T-cell (primary cell): ENCODE measurements at regions not wholly inside any gene's neighbourhood (a gene's known extent, or its start where the extent isn't known, plus 50 kb on each side); places are given as distances from the start of the nearest gene placed in this dataset.

Experiments used
- ATAC-seq, 4 experiments: fragments of 200-7000 bp in 3 of 4; fragments of 150-1000 bp in 1 of 4; cut with Tn5 transposase; replicated peaks in 1 of 4; 1 replicate in 3 of 4; 2 replicates in 1 of 4; pipeline ENCODE4 v1.10.0; 2021; ENCODE audit warnings: moderate library complexity in 3 of 4, mild to moderate bottlenecking in 2 of 4, moderate number of reproducible peaks in 1 of 4
- CTCF ChIA-PET, 2 donors: fragments of 300-600 bp; sonication (Branson Sonifier 250); formaldehyde crosslinking; loops; one replicate each; lab custom pipeline; 2022; ENCODE audit warnings: antibody characterized with exemption in 2 of 2; lab: Charles Lee
- POLR2A ChIA-PET, 2 donors: fragments of 300-600 bp; sonication (Branson Sonifier 250); formaldehyde crosslinking; loops; one replicate each; lab custom pipeline; 2022; ENCODE audit warnings: antibody characterized with exemption in 2 of 2; lab: Charles Lee
- DNase-seq, 35 experiments: peaks; one replicate each; pipeline versions ENCODE4 v3.0.0 to v3.0.0-alpha.2; 2013 to 2023
- H3K27ac ChIP-seq: one replicate; pipeline ENCODE4 v1.5.1; 2013; ENCODE audit warnings: low read length
- H3K27me3 ChIP-seq, 2 experiments: replicated peaks in 1 of 2; 1 replicate in 1 of 2; 2 replicates in 1 of 2; pipeline versions ENCODE4 v1.6.1 to v1.7.0; 2013; ENCODE audit warnings: low read length in 1 of 2, mixed read lengths in 1 of 2; ENCODE audit not compliant: control insufficient read depth in 2 of 2, insufficient read depth in 2 of 2; ENCODE audit errors: extremely low read depth in 1 of 2
- H3K36me3 ChIP-seq, 2 donors: 1 replicate in 1 of 2; 2 replicates in 1 of 2; pipeline versions ENCODE4 v1.6.1 to v1.7.0; 2013; ENCODE audit warnings: low read length in 1 of 2; ENCODE audit not compliant: control insufficient read depth in 2 of 2, insufficient read depth in 1 of 2; ENCODE audit errors: extremely low read depth in 1 of 2
- H3K4me1 ChIP-seq, 2 experiments: 1 replicate in 1 of 2; 2 replicates in 1 of 2; pipeline versions ENCODE4 v1.6.1 to v1.7.0; 2013; ENCODE audit warnings: low read length in 2 of 2, mixed read lengths in 1 of 2; ENCODE audit not compliant: insufficient read depth in 2 of 2, control insufficient read depth in 1 of 2; ENCODE audit errors: extremely low read depth in 1 of 2
- H3K4me3 ChIP-seq, 2 donors: 1 replicate in 1 of 2; 2 replicates in 1 of 2; pipeline versions ENCODE4 v1.5.1 to v1.7.0; 2013; ENCODE audit warnings: mild to moderate bottlenecking in 2 of 2, low read length in 1 of 2, moderate library complexity in 1 of 2; ENCODE audit not compliant: control insufficient read depth in 1 of 2; ENCODE audit errors: extremely low read depth in 1 of 2
- H3K9me3 ChIP-seq: 2 replicates; pipeline ENCODE4 v1.7.0; 2013
- H3K27ac Mint-ChIP-seq, 2 donors: one replicate each; pipeline ENCODE4 v1.8.0; 2020 to 2021; ENCODE audit warnings: mild to moderate bottlenecking in 2 of 2, mixed read lengths in 2 of 2
- H3K27me3 Mint-ChIP-seq, 2 donors: one replicate each; pipeline ENCODE4 v1.8.0; 2021 to 2022; ENCODE audit warnings: mixed read lengths in 2 of 2
- H3K36me3 Mint-ChIP-seq: one replicate; pipeline ENCODE4 v1.8.0; 2021; ENCODE audit warnings: mixed read lengths
- H3K4me1 Mint-ChIP-seq, 3 donors: one replicate each; pipeline ENCODE4 v1.8.0; 2020 to 2022; ENCODE audit warnings: mixed read lengths in 3 of 3, mild to moderate bottlenecking in 1 of 3
- H3K4me3 Mint-ChIP-seq, 3 donors: one replicate each; pipeline ENCODE4 v1.8.0; 2020 to 2022; ENCODE audit warnings: mild to moderate bottlenecking in 3 of 3, mixed read lengths in 3 of 3, moderate library complexity in 3 of 3
- H3K9me3 Mint-ChIP-seq, 3 donors: one replicate each; pipeline ENCODE4 v1.8.0; 2020 to 2022; ENCODE audit warnings: mixed read lengths in 3 of 3
- WGBS: methylation state at CpG from one replicate; pipeline ENCODE4 v1.1.5; 2013; ENCODE audit warnings: missing lambda C conversion rate; ENCODE audit not compliant: insufficient coverage; 5-methylcytosine and 5-hydroxymethylcytosine counted together

DNA sequence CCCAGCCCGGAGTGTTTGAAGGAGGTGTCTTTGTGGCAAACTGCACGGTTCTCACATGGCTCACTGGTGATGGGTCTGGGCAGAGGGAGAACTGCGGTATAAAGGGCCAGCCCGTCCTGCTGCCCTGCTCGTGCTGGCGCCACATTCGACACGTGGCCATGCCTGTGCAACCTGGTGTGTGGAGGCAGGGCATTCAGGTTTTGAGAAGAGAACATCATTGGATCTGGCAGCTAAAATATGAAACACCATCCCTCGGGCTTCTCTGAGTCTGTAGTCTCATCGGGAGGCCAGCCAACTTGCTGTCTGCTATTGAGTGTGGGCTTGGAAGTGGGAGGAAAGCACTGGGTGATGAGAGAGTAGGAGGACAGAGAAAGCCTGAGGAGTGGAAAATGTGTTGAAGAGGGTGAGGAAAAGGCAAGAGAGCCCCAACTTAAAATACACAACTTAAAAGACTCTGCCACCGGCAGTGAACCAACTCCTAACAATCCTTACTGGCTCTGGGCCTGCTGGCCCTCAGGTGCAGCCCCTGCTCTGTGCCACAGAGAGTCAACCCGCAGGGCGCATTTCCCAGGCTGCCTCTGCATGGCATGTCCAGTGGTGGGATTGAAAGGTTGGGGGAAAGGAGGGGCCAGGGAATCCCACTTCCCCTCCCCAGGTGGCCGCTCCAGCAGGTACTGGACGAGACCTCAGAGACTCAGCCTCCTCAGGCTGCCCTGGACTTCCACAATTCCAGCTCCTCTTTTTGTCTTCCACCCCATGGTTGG lies 112.7 kb upstream of the DLX2 start:
- Mint-ChIP-seq H3K4me1 (peaks cover 26 to 44% (median 36%) of the 10 kb centered on the region in 3 donors), H3K27me3 (no peaks in the 10 kb centered on the region), H3K27ac (no peak overlapping the region), H3K4me3 (no peak overlapping the region), H3K36me3 (no peaks in the 10 kb centered on the region), H3K9me3 (no peaks in the 10 kb centered on the region)
- Histone ChIP-seq H3K27me3 (no peaks in the 10 kb centered on the region), H3K27ac (no peak overlapping the region), H3K4me1 (peaks cover 9 to 21% of the 10 kb centered on the region in 2 experiments), H3K36me3 (no peaks in the 10 kb centered on the region), H3K4me3 (no peak overlapping the region), H3K9me3 (no peaks in the 10 kb centered on the region)
- WGBS: 87% methylated on average over 9 of the region's 15 CpGs
- POLR2A ChIA-PET: interaction anchor here in 1 of 2 donors (0.7 kb wide), 1 partner anchor 10 kb away, joined by 3 read pairs; no protein-coding TSS in a partner anchor
- no peak for DNase-seq
- no peak for ATAC-seq
- CTCF ChIA-PET: interaction anchor here in 1 of 2 donors (0.5 to 0.6 kb wide), 2 partner anchors 462 to 1235 kb away, joined by 3 read pairs; no protein-coding TSS in a partner anchor

DNA sequence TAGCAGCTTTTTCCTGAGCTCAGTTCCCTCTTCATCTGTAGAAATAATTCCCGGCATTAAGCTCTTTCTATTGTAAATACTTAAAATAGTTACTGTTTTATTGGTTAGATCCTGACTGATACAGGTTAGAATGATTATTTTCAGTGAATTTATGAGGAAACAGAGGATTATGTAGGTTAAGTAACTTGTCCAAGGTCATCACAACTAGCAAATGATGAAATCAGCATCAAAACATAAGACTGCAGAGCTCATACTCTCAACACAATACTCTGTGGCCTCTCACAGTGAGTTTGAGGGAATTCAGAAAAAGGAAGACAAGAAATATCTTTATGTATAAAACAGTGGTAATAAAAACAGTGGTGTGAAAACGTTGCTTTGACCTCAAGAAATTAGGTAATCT lies 113.2 kb upstream of the DLX2 start:
- Mint-ChIP-seq H3K27me3 (no peaks in the 10 kb centered on the region), H3K36me3 (no peaks in the 10 kb centered on the region), H3K4me3 (no peak overlapping the region), H3K27ac (no peak overlapping the region), H3K9me3 (no peaks in the 10 kb centered on the region), H3K4me1 (peaks cover 25 to 49% (median 40%) of the 10 kb centered on the region in 3 donors)
- Histone ChIP-seq H3K27me3 (no peaks in the 10 kb centered on the region), H3K36me3 (no peaks in the 10 kb centered on the region), H3K4me3 (no peak overlapping the region), H3K27ac (no peak overlapping the region), H3K4me1 (peaks cover 9 to 21% of the 10 kb centered on the region in 2 experiments), H3K9me3 (no peaks in the 10 kb centered on the region)
- ATAC-seq (no peak), DNase-seq (no peak)
- POLR2A ChIA-PET: interaction anchor here in 1 of 2 donors (0.7 kb wide), 1 partner anchor 11 kb away, joined by 3 read pairs; no protein-coding TSS in a partner anchor
- 0% methylated on average over 1 of the region's 2 CpGs for WGBS
- CTCF ChIA-PET: interaction anchor here in 1 of 2 donors (0.5 to 0.6 kb wide), 2 partner anchors 462 to 1234 kb away, joined by 3 read pairs; no protein-coding TSS in a partner anchor

DNA sequence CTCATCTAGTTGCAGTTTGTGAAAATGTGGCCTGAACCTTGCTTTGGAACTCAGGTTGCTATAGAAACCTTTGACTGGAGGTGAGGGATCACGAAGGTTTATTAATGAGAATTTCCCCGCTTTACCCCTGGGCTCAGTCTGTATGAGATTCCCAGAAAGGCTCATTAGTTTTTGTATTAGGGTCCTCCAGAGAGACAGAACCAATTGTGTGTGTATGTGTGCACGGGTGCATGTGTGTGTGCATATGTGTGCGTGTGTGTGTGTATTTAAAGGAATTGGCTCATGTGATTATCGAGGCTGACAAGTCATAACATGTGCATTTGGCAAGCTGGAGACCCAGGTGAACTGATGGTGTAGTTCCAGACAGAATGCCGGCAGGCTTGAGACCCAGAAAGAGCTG lies 113.8 kb upstream of the DLX2 start:
- no peak overlapping the region for H3K4me3 Mint-ChIP-seq
- peaks cover 22 to 45% (median 38%) of the 10 kb centered on the region in 3 donors for H3K4me1 Mint-ChIP-seq
- Histone ChIP-seq H3K9me3 (no peaks in the 10 kb centered on the region), H3K36me3 (no peaks in the 10 kb centered on the region), H3K27me3 (no peaks in the 10 kb centered on the region), H3K27ac (no peak overlapping the region), H3K4me3 (no peak overlapping the region), H3K4me1 (peaks cover 9 to 20% of the 10 kb centered on the region in 2 experiments)
- H3K9me3 Mint-ChIP-seq: no peaks in the 10 kb centered on the region
- no peaks in the 10 kb centered on the region for H3K36me3 Mint-ChIP-seq
- DNase-seq (no peak), ATAC-seq (no peak)
- H3K27me3 Mint-ChIP-seq: no peaks in the 10 kb centered on the region
- ChIA-PET CTCF (interaction anchor here in 1 of 2 donors (0.5 kb wide), 1 partner anchor 23 kb away, joined by 3 read pairs; no protein-coding TSS in a partner anchor), POLR2A (no interaction called here)
- WGBS: 91% methylated on average over 6 of the region's 6 CpGs
- no peak overlapping the region for H3K27ac Mint-ChIP-seq

DNA sequence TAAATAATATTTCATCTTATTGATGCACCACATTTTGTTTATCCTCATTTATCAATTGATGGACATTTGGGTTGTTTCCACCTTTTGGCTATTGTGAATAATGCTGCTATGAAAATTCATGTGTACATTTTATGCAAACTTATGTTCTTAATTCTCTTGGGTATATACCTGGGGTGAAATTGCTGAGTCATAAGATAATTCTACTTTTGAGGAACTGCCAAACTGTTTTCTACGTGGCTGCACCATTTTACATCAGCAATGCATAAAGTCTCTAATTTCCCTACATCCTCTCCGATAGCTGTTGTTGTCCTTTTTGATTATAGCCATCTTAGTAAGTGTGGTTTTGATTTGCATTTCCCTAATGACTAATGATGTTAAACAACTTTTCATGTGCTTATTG lies 116.5 kb upstream of the DLX2 start:
- Histone ChIP-seq H3K9me3 (no peaks in the 10 kb centered on the region), H3K36me3 (no peaks in the 10 kb centered on the region), H3K27me3 (no peaks in the 10 kb centered on the region), H3K4me3 (no peak overlapping the region), H3K27ac (no peak overlapping the region), H3K4me1 (peaks cover 12 to 19% of the 10 kb centered on the region in 2 experiments)
- WGBS: no CpG with 5 or more reads among the region's 2 CpGs
- no peaks in the 10 kb centered on the region for H3K36me3 Mint-ChIP-seq
- ATAC-seq (no peak), DNase-seq (no peak)
- ChIA-PET CTCF (interaction anchor here in 1 of 2 donors (0.9 kb wide), 1 partner anchor 243 kb away, joined by 4 read pairs; no protein-coding TSS in a partner anchor), POLR2A (no interaction called here)
- no peak overlapping the region for H3K4me3 Mint-ChIP-seq
- H3K27ac Mint-ChIP-seq: no peak overlapping the region
- no peaks in the 10 kb centered on the region for H3K27me3 Mint-ChIP-seq
- peaks cover 20 to 49% (median 38%) of the 10 kb centered on the region in 3 donors for H3K4me1 Mint-ChIP-seq
- H3K9me3 Mint-ChIP-seq: no peaks in the 10 kb centered on the region

DNA sequence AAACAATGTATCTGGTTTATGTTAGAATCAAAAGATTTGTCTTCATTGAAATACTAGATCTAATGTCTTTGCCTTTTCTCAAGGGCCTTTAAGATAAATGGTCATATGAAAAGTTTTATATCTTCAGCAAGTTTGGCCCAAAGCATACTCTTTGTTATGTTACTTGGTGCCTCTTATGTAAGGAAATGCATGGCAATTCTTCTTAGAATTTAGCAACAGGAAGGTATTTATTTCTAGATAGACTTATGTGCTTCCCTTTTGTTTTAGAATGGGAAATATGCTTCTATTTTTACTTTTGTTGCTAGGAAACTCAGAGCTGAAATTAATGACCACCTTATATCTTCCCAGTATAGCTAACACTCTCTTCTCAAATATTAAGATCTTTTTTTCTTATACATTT lies 117.4 kb upstream of the DLX2 start:
- no peak overlapping the region for H3K27ac Mint-ChIP-seq
- H3K36me3 Mint-ChIP-seq: no peaks in the 10 kb centered on the region
- POLR2A ChIA-PET: interaction anchor here in 1 of 2 donors (0.6 kb wide), 1 partner anchor 1314 kb away, joined by 3 read pairs; no protein-coding TSS in a partner anchor
- peaks cover 26 to 58% (median 44%) of the 10 kb centered on the region in 3 donors for H3K4me1 Mint-ChIP-seq
- H3K9me3 Mint-ChIP-seq: no peaks in the 10 kb centered on the region
- H3K4me3 Mint-ChIP-seq: no peak overlapping the region
- H3K9me3 ChIP-seq: no peaks in the 10 kb centered on the region
- DNase-seq: no peak
- H3K36me3 ChIP-seq: no peaks in the 10 kb centered on the region
- H3K4me1 ChIP-seq: peaks cover 12 to 19% of the 10 kb centered on the region in 2 experiments
- H3K27me3 ChIP-seq: no peaks in the 10 kb centered on the region
- H3K27ac ChIP-seq: no peak overlapping the region
- ATAC-seq: no peak
- H3K4me3 ChIP-seq: no peak overlapping the region
- no peaks in the 10 kb centered on the region for H3K27me3 Mint-ChIP-seq
- CTCF ChIA-PET: interaction anchor here in 1 of 2 donors (0.9 kb wide), 1 partner anchor 242 kb away, joined by 4 read pairs; no protein-coding TSS in a partner anchor

DNA sequence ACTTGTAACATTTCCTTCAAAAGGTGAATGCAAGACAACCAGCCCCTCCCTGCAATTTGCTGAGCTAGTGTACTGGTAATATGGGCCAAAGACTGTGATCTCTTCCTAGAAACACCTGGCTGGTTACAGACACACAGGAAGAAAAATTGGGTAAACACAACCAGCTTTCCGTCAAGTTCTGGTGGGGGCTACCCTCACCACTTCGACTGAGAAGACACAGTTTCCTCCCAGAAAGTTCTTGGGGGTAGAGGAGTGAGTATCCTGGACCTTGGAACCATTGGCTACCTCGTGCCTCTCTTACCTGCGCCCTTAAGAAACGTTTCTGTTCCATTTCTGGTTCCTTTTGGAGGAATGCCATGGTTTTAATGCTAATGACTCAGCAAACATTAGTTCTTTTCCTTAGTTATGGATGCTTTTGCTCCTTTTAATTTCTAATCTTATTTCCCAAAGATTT lies 120.9 kb upstream of the DLX2 start:
- CTCF ChIA-PET: interaction anchor here (0.6 to 2.2 kb wide), 5 partner anchors 15 to 813 kb away, joined by 3 to 6 read pairs (median 4); no protein-coding TSS in a partner anchor
- Histone ChIP-seq H3K27me3 (no peaks in the 10 kb centered on the region), H3K36me3 (no peaks in the 10 kb centered on the region), H3K4me1 (peaks cover 14 to 19% of the 10 kb centered on the region in 2 experiments), H3K4me3 (no peak overlapping the region), H3K27ac (peak overlapping the region; percentile 13), H3K9me3 (no peaks in the 10 kb centered on the region)
- DNase-seq (peak in 12 of 35 experiments; percentile 1 to 38 (median 16)), ATAC-seq (peak; percentile 76 to 89 (median 84))
- Mint-ChIP-seq H3K27ac (peak overlapping the region; percentile 49 to 66), H3K9me3 (no peaks in the 10 kb centered on the region), H3K4me1 (peaks cover 49 to 73% (median 70%) of the 10 kb centered on the region in 3 donors), H3K4me3 (peak overlapping the region in 1 of 3 donors; percentile 62), H3K36me3 (no peaks in the 10 kb centered on the region), H3K27me3 (peaks cover 0 to 4% of the 10 kb centered on the region in 2 donors)
- POLR2A ChIA-PET: interaction anchor here in 1 of 2 donors (0.6 kb wide), 1 partner anchor 452 kb away, joined by 3 read pairs; no protein-coding TSS in a partner anchor
- WGBS: no CpG with 5 or more reads among the region's 5 CpGs
